HK-2 (cell line): ENCODE measurements at regions not wholly inside any gene's neighbourhood (a gene's known extent, or its start where the extent isn't known, plus 50 kb on each side); places are given as distances from the start of the nearest gene placed in this dataset.
A peak's percentile ranks its signal among the peaks of the same experiment; 100 is the strongest.

ENCODE experiments used
- DNase-seq: peaks from one replicate; pipeline ENCODE4 v3.0.0-alpha.2; 2018; ENCODE audit not compliant: unreplicated experiment

- no peak for DNase-seq
These were observed 128.2 kb downstream of the CPEB2 start for GRCh38 chr4:15130441-15130840.

- no peak for DNase-seq
These were observed 129.3 kb downstream of the CPEB2 start for GRCh38 chr4:15131551-15131950.

- no peak for DNase-seq
These were observed 130.5 kb downstream of the CPEB2 start for GRCh38 chr4:15132739-15133138.

GRCh38 chr4:15139599-15139998, 137.3 kb downstream of the CPEB2 start:
- DNase-seq, result no peak

DNA sequence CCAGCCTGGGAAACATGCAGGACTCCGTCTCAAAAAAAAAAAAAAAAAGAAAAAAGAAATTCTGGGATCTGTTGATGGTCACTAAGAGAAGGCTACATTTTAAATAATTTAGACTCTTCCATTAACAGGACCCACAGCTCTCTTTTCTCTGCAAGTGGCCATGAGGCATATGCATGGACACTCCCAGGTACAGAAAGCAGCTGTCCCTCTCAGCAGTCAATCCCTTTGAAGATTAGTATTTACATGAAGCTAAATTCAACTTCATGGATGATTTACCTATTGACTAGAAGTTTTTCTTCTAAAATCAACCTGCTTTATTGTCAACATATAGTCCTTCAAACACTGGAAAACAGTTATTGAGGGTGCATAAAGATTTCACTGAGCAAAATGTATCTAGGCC, 139.9 kb downstream of the CPEB2 start:
- no peak for DNase-seq

GRCh38 chr4:15143551-15143950, 141.3 kb downstream of the CPEB2 start:
- DNase-seq, result no peak

DNA sequence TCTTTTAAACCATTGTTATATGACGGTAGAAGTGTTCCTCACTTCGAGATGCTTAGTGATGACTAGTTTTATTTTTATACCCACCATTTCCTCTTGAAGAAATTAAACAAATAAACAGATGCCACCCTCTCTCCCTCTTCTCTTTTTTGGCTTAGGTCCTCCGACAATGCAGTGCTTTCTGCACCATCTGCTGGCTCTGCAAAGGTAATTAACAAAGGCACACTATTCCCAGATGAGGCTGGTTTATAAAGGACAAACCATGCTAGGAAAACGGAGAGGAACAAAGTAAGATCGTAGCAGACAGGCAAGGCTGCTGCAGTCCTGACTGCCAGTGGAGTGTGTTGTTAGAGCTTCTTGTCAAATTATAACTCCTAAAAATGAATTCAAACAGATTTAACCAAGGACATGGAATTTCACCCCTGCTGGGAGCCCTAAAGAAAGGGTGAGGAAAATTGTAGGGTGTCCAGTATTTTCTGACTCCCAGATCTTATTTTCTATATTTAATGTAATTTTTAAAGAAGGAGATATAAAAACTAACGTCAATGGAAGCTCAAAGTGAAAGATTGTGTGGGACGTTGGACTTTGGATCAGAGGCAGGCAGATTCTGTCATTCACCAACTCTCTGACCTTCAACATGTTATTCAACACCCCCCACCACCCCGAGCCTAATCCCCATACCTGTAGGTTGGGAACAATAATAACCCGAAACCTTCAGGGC, 142.1 kb downstream of the CPEB2 start:
- DNase-seq, result no peak

- no peak for DNase-seq
These were observed 142.7 kb downstream of the CPEB2 start for GRCh38 chr4:15144967-15145295.

- DNase-seq, result no peak
These were observed 143.4 kb downstream of the CPEB2 start for GRCh38 chr4:15145709-15146108.

DNA sequence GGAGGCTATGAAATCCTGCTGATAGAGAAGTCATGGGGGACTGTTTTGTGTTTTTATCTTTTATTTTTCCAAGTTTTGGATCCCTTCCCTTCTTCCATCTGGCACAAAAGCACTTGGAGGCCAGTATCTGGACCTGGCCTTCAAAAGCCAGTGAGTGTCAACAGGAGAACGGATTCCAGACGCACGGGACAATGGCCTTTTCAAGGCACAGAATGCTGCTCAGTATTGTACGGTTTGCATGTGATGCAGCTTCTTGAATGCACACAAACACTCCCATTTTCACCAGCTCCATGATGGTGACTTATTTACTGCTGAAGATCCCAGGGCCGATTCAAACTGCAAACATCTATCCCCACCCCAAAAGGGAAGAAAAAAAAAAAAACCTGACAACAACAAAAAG, 145.4 kb downstream of the CPEB2 start:
- DNase-seq, result no peak

DNA sequence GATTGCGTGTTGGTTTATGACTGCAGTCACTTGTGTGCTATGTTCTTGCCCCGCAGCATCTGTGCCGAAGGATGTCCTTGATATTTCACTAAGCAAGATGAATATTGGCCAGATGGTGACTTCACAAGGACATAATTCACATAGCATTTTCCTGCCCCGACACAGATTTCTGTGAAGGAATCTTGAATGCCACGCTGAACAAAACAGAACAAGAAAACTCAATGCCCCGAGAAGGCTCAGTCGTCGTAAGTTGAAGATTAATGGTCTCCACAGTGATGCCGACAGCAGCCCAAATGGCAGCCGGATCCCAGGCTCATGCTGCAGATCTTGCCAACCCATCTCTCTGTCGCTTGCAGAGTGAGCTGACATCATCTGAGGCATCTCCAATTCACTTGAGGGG, 145.9 kb downstream of the CPEB2 start:
- DNase-seq, result no peak

- no peak for DNase-seq
These were observed 146.4 kb downstream of the CPEB2 start for GRCh38 chr4:15148691-15149090.

GRCh38 chr4:15149234-15149838, 147.1 kb downstream of the CPEB2 start:
- no peak for DNase-seq

DNA sequence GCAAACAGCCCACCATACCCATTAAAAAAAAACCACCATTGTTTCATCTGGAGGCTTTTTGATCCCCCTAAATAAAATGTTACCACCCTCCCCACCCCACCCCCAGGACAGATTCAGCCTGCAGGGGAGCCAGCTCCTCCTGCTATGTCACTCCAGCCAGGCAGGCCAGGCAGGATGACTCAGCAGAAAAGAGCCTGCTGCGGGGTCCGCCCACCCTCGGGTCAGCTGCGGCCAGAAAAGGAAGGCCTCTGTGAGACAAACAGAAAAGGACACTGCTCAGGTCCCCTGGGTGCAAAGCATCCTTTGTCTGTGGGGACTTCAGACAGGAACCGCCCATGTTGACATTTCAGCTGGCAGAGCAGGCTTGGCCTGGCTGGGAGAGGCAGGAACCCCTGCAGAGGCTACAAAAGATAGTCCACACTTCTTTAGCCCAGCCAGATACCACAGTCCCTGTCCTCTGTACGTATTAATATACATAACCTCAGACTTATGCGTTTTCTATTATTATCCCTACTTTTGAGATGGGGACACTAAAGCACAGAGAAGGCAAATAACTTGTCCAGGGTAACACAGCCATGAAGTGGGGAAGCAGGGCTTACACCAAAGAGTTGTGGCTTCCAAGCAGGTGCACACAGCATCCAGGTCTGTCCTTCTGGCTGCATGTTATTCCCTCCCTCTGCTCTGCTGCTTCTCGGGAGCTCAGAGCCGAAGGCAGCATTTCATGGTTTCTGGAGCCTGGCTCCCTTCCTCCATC, 147.7 kb downstream of the CPEB2 start:
- peak; percentile 75 for DNase-seq

DNA sequence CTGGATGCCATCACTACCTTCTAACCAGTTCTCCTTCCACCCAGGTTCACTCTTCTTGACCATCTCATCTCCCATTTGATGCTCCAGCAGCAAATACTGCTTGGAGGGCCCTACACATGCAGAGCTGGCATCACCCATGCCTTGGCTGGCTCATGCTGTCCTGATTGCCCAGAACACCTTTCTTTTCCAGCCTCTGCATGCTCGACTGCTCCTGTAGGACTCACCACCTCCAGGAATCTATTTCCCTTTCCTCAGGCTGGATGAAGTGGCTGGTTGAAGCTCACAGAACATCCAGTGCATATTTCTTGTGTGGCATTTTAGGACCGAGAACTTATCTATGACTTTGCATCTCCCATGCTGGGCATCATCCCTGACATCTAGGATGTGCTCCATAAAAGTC, 148.3 kb downstream of the CPEB2 start:
- no peak for DNase-seq

GRCh38 chr4:15151033-15151432, 148.8 kb downstream of the CPEB2 start:
- DNase-seq, result no peak

DNA sequence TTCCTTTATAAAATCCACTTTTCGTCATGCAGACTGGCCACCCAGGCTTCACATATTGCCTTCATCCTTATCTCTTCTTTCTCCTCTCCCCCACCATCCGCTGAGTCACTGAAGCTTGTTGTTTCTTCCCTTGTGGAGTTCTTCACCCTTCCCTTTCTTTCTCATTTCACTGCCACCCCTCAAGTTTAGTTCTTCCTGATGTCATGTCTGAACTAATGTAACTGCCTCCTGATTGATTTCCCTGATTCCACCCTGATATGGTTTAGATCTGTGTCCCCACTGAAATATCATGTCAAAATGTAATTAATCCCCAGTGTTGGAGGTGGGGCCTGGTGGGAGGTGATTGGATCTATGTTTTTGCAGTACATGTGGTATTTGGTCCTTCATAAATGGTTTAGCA, 151.4 kb downstream of the CPEB2 start:
- DNase-seq, result no peak

- no peak for DNase-seq
These were observed 156.3 kb downstream of the CPEB2 start for GRCh38 chr4:15158406-15159091.

DNA sequence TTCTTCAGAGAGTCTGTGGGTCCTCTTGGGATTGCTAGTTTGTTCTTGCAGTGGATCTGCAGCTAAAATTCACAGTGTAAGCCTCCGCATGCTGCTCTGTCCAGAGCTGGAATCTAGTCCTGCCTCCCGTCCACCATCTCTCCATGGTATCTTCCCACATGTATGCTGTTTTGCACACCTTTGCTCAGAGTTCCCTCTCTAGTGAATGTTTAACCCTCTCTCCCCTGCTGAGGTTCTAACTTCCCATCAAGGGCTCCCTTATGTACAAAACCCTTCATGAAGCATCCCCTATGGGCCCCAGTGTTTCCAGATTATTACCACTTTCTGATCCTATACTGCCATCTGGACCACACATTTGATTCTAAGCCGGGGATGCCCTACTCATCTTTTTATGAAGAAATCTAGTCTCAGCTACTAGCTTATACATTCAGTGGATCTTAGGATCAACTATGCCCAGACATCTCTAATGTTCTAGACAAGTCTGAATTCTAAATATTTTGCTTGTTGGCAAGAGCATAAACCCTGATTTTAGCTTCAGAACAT, 157.3 kb downstream of the CPEB2 start:
- DNase-seq, result no peak

GRCh38 chr4:15161439-15161838, 159.2 kb downstream of the CPEB2 start:
- no peak for DNase-seq

- DNase-seq, result no peak
These were observed 159.8 kb downstream of the CPEB2 start for GRCh38 chr4:15162046-15162445.
